Renal cortex interstitium (tissue), 11 donors: ENCODE measurements at regions not wholly inside any gene's neighbourhood (a gene's known extent, or its start where the extent isn't known, plus 50 kb on each side); places are given as distances from the start of the nearest gene placed in this dataset.
"Not testable (repeated sequence)": the region's sequence is repeated elsewhere in the genome, so short reads cannot be mapped to it uniquely, and the experiment has no call there.

Experiments used
- DNase-seq, 11 donors: peaks; one replicate each; pipeline ENCODE4 v3.0.0-alpha.2; 2013; ENCODE audit warnings: low read depth in 9 of 11, low spot score in 4 of 11; ENCODE audit errors: extremely low read depth in 1 of 11

GRCh38 chr2:166758956-166759355 is 129.3 kb upstream of the XIRP2 start:
- DNase-seq: no peak

GRCh38 chr2:166750624-166751023 is 137.7 kb upstream of the XIRP2 start:
- DNase-seq: no peak

GRCh38 chr2:166744117-166744516 is 144.2 kb upstream of the XIRP2 start:
- not testable (repeated sequence) for DNase-seq

GRCh38 chr2:166743482-166743881 is 144.8 kb upstream of the XIRP2 start:
- not testable (repeated sequence) for DNase-seq

GRCh38 chr2:166727095-166727494 is 161.2 kb upstream of the XIRP2 start:
- DNase-seq: no peak

GRCh38 chr2:166725927-166726924 is 162.1 kb upstream of the XIRP2 start:
- no peak for DNase-seq

- no peak for DNase-seq
Measured at GRCh38 chr2:166716968-166717367, 171.3 kb upstream of the XIRP2 start.

- peak in 5 of 11 donors; percentile 0 to 11 (median 8) for DNase-seq
Measured at GRCh38 chr2:166700079-166700478, 188.2 kb upstream of the XIRP2 start.

GRCh38 chr2:166695154-166695553 is 193.1 kb upstream of the XIRP2 start:
- no peak for DNase-seq

GRCh38 chr2:166686057-166686456 is 192.0 kb upstream of the SCN7A start:
- DNase-seq: not testable (repeated sequence)

- no peak for DNase-seq
Measured at GRCh38 chr2:166677996-166678395, 183.9 kb upstream of the SCN7A start.

- no peak for DNase-seq
Measured at GRCh38 chr2:166676716-166677115, 182.7 kb upstream of the SCN7A start.

- no peak for DNase-seq
Measured at GRCh38 chr2:166675553-166675952, 181.5 kb upstream of the SCN7A start.

- no peak for DNase-seq
Measured at GRCh38 chr2:166673986-166674385, 179.9 kb upstream of the SCN7A start.

- DNase-seq: no peak
Measured at GRCh38 chr2:166671801-166672200, 177.8 kb upstream of the SCN7A start.

GRCh38 chr2:166671235-166671634 is 177.2 kb upstream of the SCN7A start:
- DNase-seq: no peak

- no peak for DNase-seq
Measured at GRCh38 chr2:166665991-166666940, 172.2 kb upstream of the SCN7A start.

- no peak for DNase-seq
Measured at GRCh38 chr2:166661824-166662223, 167.8 kb upstream of the SCN7A start.

GRCh38 chr2:166661391-166661790 is 167.3 kb upstream of the SCN7A start:
- DNase-seq: no peak

- no peak for DNase-seq
Measured at GRCh38 chr2:166658901-166659300, 164.9 kb upstream of the SCN7A start.
